ENCODE measurements at regions not wholly inside any gene's neighbourhood (a gene's known extent, or its start where the extent isn't known, plus 50 kb on each side); places are given as distances from the start of the nearest gene placed in this dataset.

GRCh38 chr12:91675401-91675800 is 470.2 kb downstream of the BTG1 start:
- H3K4me1 ChIP-seq = no peaks in the 10 kb centered on the region
- DNase-seq (ENCODE audit: low spot score) = no peak
- TF ChIP-seq, protein P1, sequence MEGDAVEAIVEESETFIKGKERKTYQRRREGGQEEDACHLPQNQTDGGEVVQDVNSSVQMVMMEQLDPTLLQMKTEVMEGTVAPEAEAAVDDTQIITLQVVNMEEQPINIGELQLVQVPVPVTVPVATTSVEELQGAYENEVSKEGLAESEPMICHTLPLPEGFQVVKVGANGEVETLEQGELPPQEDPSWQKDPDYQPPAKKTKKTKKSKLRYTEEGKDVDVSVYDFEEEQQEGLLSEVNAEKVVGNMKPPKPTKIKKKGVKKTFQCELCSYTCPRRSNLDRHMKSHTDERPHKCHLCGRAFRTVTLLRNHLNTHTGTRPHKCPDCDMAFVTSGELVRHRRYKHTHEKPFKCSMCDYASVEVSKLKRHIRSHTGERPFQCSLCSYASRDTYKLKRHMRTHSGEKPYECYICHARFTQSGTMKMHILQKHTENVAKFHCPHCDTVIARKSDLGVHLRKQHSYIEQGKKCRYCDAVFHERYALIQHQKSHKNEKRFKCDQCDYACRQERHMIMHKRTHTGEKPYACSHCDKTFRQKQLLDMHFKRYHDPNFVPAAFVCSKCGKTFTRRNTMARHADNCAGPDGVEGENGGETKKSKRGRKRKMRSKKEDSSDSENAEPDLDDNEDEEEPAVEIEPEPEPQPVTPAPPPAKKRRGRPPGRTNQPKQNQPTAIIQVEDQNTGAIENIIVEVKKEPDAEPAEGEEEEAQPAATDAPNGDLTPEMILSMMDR (IDR thresholded peaks at IDR 0.05) = no peak

DNA sequence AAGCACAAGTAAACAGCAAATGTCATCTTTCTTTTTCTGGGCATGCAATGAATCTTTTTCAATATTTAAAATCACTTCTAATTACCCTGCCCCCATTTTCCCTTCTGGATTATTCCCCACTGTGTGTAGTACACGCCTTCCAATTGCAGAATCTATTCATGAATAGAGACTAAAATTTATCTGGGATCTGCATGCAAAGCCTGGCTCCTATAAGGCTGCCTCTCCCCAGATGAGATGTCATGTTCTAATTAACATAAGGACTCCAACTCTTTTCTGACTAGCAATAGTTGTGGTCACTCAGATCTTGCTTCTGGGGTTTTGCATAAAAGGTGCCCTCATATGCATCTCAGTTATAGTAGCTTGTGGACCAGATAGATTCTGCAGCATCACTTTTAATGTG is 473.5 kb downstream of the BTG1 start:
- Histone ChIP-seq H3K4me3 (no peak overlapping the region), H3K9me3 (no peaks in the 10 kb centered on the region), H3K27me3 (no peaks in the 10 kb centered on the region), H3K4me1 (no peaks in the 10 kb centered on the region), H3K27ac (no peak overlapping the region), H3K36me3 (no peaks in the 10 kb centered on the region)
- no peak for DNase-seq (ENCODE audit: low spot score)
- TF ChIP-seq, protein P1 (IDR thresholded peaks at IDR 0.05) = no peak

More at GRCh38 chr12:91675401-91675800, 470.2 kb downstream of the BTG1 start:
- Histone ChIP-seq H3K9me3 (no peaks in the 10 kb centered on the region), H3K4me3 (no peak overlapping the region), H3K27me3 (no peaks in the 10 kb centered on the region), H3K27ac (no peak overlapping the region), H3K36me3 (no peaks in the 10 kb centered on the region)

DNA sequence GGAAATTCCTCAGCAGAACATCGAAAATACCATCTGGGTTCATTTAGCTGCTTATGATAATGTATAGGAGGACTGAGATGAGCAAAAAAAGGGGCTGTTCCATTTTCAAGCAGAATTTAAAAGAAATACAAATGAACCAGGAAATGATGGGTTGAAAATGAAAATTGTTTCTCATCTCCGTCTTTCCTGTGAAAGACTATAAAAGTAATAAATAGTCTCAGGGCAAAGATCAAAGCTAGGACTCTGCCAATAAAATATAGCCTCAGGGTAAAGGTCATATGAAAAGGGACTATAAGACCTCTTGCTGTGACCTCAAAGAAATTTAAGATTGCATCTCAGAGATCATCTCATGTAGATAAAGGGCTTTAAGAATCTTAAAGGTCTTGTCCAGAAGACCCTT is 478.0 kb downstream of the BTG1 start:
- TF ChIP-seq, protein P1 (IDR thresholded peaks at IDR 0.05) = no peak
- H3K4me3 ChIP-seq = no peak overlapping the region
- no peaks in the 10 kb centered on the region for H3K4me1 ChIP-seq
- no peak overlapping the region for H3K27ac ChIP-seq
- H3K9me3 ChIP-seq = no peaks in the 10 kb centered on the region
- no peaks in the 10 kb centered on the region for H3K36me3 ChIP-seq
- H3K27me3 ChIP-seq = no peaks in the 10 kb centered on the region
- no peak for DNase-seq (ENCODE audit: low spot score)

DNA sequence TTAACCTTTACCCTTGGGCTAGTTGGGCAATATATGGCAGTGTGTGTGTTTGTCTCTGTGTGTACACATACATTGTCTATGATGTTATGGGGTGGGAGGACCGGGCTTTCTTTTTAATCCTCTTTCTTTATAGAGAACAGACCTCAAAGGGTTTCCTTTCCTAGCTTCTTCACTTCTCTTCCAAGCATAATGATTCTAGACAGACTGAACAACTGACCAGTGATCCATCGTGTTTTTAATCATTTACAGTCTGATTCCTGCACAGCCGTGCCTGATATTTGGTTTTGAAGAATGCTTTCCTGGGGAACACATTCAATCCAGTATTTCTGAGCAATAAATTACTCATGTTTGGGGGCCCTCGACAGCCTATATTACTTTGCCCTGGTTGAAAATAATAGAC is 481.1 kb upstream of the DCN start:
- TF ChIP-seq, protein P1 (IDR thresholded peaks at IDR 0.05) = no peak
- Histone ChIP-seq H3K36me3 (no peaks in the 10 kb centered on the region), H3K9me3 (no peaks in the 10 kb centered on the region), H3K4me3 (no peak overlapping the region), H3K27ac (no peak overlapping the region), H3K4me1 (no peaks in the 10 kb centered on the region), H3K27me3 (no peaks in the 10 kb centered on the region)
- DNase-seq (ENCODE audit: low spot score) = no peak

GRCh38 chr12:91663310-91663709 is 480.7 kb upstream of the DCN start:
- TF ChIP-seq, protein P1 (IDR thresholded peaks at IDR 0.05) = no peak
- H3K4me3 ChIP-seq = no peak overlapping the region
- H3K36me3 ChIP-seq = no peaks in the 10 kb centered on the region
- no peak for DNase-seq (ENCODE audit: low spot score)
- H3K27me3 ChIP-seq = no peaks in the 10 kb centered on the region
- no peak overlapping the region for H3K27ac ChIP-seq
- no peaks in the 10 kb centered on the region for H3K4me1 ChIP-seq
- no peaks in the 10 kb centered on the region for H3K9me3 ChIP-seq

GRCh38 chr12:91662021-91662420 is 479.4 kb upstream of the DCN start:
- no peaks in the 10 kb centered on the region for H3K9me3 ChIP-seq
- DNase-seq (ENCODE audit: low spot score) = no peak
- H3K27ac ChIP-seq = no peak overlapping the region
- H3K4me1 ChIP-seq = no peaks in the 10 kb centered on the region
- H3K4me3 ChIP-seq = no peak overlapping the region
- no peaks in the 10 kb centered on the region for H3K36me3 ChIP-seq
- TF ChIP-seq, protein P1 (IDR thresholded peaks at IDR 0.05) = no peak
- H3K27me3 ChIP-seq = no peaks in the 10 kb centered on the region

Data from right atrium auricular region (tissue), 2 donors.